ENCODE measurements at regions not wholly inside any gene's neighbourhood (a gene's known extent, or its start where the extent isn't known, plus 50 kb on each side); places are given as distances from the start of the nearest gene placed in this dataset.

GRCh38 chr3:150216866-150217600 is 191.1 kb upstream of the TSC22D2 start:
- no peak for DNase-seq (ENCODE audit: low read depth)

DNA sequence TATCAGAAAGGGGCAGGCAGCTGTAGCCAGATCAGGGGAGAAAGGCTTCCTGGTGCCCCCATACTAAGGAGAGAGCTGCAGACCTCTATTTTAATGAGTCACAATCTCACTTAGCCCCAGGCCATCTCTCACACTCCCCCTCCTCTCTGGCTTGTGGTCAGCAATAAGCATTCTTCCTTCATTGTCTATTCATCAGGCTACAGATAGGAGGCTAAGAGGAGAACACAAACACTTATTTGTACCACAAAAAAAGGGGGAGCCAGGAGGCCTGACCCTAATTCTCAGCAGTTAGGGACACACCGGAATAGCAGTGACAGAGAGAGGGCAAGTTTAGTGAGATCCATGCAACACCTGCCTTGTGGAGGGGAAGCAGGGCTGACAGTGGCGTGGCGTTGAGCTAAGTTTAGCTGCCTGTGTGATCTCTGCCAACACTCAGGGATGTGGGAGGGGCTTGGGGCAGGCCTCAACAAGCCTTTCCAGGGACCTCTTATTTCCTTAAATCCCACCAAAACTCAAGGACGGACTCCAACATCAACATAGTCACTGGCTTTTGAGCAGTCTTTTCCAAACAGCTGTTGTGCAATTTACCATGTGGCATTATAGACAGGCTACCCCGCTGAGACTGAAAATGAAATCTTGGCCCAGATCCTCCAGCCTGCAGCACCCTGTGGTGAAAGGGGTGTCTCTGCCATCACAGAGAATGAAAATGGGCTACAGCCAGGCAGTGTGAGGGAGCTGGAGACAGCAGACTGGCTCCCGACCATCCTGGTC is 191.9 kb upstream of the TSC22D2 start:
- DNase-seq (ENCODE audit: low read depth) = peak; percentile 89

- DNase-seq (ENCODE audit: low read depth) = peak; percentile 74
These were observed 192.5 kb upstream of the TSC22D2 start for GRCh38 chr3:150215616-150216015.

GRCh38 chr3:150213577-150213976 is 194.5 kb upstream of the TSC22D2 start:
- no peak for DNase-seq (ENCODE audit: low read depth)

DNA sequence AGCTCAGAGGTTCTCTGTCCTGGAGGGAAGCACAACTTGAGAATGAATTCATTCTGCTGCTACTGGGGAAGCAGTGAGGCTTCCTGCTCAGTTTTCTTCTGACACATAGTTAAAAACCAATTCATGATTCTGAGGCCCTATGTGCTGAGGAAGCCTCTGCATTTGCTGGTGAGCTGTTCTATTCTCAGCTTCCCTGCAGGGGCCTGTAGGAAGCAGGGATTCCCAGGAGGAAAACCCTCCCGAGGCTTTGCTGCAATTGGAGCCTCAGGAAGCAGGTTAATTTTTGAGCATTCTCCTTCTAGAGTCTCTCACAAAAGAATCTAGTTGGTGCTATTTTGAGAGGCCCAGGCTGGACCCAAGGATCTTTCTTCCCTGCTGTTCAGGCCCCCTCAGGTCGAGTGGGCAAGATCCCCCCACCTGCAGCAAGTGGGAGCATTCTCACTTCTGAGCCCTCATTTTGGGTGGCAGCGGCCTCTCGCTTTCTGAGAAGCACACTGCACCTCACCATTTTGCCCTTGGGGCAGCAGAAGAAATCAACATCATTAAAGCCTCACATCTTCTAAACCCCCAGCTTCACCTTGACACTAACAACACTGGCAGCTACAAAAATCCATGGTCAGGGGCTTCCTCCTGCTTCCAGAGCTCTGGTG is 197.5 kb upstream of the TSC22D2 start:
- peak; percentile 16 for DNase-seq (ENCODE audit: low read depth)

DNA sequence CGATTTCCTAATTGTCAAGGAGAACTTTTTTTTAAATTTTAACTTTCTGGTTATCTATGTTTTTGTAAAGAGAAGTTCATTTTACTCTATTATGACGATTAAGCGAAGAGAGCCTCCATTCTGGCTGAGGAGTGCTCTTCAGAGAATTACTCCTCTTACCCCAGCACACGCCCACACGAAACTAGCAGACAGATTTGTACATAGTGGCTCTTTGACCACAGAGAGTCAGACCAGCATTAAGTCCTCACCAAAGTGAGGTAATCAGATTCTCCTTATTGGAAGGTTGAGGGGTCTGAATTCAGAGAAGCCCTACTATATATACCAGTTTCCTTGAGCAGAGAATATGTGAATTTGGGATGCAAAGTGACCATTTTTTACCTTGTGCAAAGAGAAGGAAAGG is 204.8 kb upstream of the TSC22D2 start:
- DNase-seq (ENCODE audit: low read depth) = no peak

DNA sequence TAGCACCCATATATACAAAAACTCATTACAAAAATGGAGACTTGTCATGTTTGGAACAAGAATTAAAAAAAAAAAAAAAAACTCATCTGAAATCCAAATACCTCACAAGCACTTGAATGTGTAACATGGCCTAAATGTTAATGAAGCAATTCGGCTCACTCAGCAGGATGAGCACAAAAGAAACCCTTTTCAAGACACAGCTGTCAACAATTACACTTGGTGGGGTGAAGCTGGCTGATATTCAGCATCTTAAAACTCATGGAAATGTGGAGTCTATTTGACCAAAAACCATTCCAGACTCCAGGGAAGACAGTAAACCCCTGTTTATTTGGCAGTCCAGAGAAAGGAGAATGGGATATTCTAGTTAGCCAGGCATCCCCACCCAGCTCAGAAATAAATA is 205.4 kb upstream of the TSC22D2 start:
- no peak for DNase-seq (ENCODE audit: low read depth)

DNA sequence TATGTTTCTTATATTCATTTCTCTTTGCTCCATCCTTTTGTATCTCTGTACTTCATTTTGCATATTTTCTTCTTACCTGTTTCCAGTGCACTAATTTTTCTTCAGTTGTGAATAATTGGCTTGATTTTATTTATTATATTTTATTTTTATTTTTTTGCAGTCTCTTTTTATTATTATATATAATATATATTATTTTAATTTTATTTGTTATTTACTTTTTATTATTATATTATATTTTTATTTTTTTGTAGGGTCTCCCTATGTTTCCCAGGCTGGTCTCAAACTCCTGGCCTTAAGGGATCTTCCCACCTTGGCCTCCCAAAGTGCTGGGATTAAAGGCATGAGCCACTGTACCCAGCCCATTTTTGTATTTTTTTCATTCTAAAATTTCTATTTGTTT is 213.1 kb upstream of the TSC22D2 start:
- DNase-seq (ENCODE audit: low read depth) = no peak

GRCh38 chr3:150194513-150194912 is 213.6 kb upstream of the TSC22D2 start:
- DNase-seq (ENCODE audit: low read depth) = no peak

- DNase-seq (ENCODE audit: low read depth) = peak; percentile 49
These were observed 213.9 kb upstream of the PFN2 start for GRCh38 chr3:150184426-150185071.

- DNase-seq (ENCODE audit: low read depth) = peak; percentile 84
These were observed 213.2 kb upstream of the PFN2 start for GRCh38 chr3:150183678-150184425.

- peak; percentile 96 for DNase-seq (ENCODE audit: low read depth)
These were observed 209.6 kb upstream of the PFN2 start for GRCh38 chr3:150180334-150180733.

DNA sequence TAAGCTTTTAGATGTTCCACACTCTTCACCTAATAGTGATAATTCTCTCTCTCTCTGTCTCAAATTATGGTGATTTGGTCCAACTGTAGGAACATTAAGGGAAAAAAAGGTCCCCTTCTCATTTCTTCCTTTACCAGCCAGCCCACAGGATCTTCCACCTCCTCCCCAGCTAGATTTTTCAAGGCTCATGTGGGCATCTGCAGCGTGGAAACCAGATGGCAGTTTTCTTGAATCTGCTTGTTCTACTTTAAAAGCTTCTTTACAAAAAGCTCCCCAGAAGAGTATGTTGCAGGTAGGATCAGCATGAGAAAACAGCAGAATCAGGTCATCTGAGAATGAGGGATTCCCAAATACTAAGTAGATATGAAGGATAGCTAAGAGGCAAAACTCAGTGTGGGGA is 208.6 kb upstream of the PFN2 start:
- DNase-seq (ENCODE audit: low read depth) = no peak

GRCh38 chr3:150177673-150178381 is 207.1 kb upstream of the PFN2 start:
- DNase-seq (ENCODE audit: low read depth) = peak; percentile 83

DNA sequence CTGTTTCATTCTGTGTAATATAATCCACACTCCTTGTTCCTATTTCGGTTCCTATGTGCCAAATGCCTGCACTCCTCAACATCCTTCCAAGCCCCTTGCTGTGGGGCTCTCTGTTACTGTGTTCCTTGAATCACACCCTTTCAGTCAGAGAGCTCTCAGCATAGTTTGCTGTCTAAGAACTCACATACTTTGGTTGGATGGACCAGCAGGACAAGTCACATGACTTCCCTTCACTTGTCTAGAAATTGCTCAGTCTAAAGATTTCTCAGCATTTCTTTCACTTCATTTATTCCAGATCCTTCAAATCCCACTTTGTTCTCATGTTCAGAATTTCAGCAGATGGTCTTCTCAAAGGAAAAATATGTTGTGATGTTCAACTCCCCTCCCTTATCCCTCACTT is 203.5 kb upstream of the PFN2 start:
- peak; percentile 30 for DNase-seq (ENCODE audit: low read depth)

GRCh38 chr3:150172356-150172755 is 201.7 kb upstream of the PFN2 start:
- no peak for DNase-seq (ENCODE audit: low read depth)

DNA sequence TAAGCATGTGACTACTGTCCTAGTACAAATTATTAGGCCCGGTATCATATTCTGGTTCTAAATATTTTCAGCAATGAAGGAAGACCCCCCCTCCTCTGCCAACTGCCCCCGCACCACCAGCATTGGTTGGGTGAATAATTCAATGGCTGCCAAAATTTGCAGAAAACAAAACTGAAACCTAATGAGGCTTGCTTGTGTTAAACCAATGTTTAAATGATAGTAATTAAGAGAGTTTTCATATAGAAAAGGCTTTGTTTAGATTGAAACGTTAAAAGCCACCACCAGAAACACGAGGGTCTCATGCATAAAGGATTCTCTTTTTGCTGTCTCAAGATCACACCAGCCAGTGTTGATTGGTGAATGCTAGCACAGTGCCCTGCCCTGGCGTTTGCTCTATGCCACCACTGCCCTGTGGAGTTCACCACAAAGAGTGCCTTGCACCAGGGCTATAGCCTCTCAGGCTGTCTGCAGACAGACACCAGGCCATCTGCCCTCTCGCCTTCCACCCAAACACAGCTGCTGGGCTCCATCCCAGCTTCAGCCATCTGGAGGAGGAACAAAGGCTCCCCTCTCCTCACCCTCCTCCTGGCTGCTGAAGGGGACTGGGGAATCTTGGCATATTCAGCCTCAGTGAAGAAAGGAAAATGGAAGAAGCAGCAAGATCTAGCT is 200.3 kb upstream of the PFN2 start:
- no peak for DNase-seq (ENCODE audit: low read depth)

DNA sequence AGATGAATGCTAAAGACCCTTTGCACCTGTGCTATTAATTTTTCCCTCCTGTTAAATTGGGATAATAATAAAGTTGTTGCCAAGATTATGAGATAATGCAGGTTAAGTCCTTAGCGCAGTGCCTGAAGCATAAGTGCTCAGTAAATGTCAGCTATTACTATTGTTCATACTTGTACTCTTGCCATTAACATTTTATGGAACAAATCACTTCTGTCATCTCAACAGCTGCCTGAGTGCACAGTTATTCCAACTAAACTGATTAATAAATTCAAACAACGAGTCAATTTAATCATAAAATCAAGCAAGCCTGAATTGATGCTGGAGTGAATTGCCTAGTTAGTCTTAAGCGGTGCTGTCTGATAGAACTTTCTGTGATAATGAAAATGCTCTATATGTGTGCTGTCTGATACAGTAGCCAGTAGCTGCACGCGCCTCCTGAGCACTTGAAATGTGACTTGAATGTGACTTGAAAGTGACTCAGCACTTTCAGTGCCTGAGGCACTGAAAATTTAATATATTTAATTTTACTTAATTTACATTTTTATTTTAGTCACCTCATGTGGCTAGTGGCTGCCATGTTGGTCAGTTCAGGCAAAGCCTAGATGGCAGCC is 198.7 kb upstream of the PFN2 start:
- no peak for DNase-seq (ENCODE audit: low read depth)

GRCh38 chr3:150168698-150169097 is 198.0 kb upstream of the PFN2 start:
- peak; percentile 44 for DNase-seq (ENCODE audit: low read depth)
